ENCODE measurements at regions not wholly inside any gene's neighbourhood (a gene's known extent, or its start where the extent isn't known, plus 50 kb on each side); places are given as distances from the start of the nearest gene placed in this dataset.

DNA sequence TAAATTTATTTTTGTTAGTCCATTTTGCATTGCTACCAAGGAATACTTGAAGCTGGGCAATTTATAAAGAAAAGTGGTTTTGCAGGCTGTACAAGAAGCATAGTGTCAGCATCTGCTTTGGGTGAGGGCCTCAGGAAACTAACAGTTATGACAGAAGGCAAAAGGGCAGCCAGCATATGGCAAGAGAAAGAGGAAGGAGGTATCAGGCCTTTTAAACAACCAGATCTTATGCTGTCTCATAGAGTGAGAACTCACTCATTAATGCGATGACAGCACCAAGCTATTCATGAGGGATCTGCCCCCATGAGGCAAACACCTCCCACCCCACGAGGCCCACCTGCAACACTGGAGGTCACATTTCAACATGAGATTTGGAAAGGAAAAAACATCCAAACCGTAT lies 898.4 kb downstream of the KCNT2 start:
- no peak overlapping the region for H3K27ac ChIP-seq (ENCODE audit: low read depth, low read length)

More for the DNA sequence above, 898.4 kb downstream of the KCNT2 start:
- no peak overlapping the region for H3K9ac ChIP-seq (ENCODE audit: low read length)
- CTCF ChIA-PET = no interaction called here
- H3K9me3 ChIP-seq (ENCODE audit: control insufficient read depth in 1 of 2, insufficient read depth in 1 of 2, low read depth in 1 of 2, low read length in 2 of 2) = no peaks in the 10 kb centered on the region
- no peak overlapping the region for H3K4me2 ChIP-seq (ENCODE audit: low read length)
- BruUV-seq (replicated peaks) = no TSS peak
- DNase-seq (ENCODE audit: low read depth, low spot score) (no peak), ATAC-seq (no peak)
- RAD21 ChIA-PET (ENCODE audit: low non-redundant PET in 1 of 2, low total read pairs in 2 of 2, uncharacterized antibody in 2 of 2, unreplicated experiment in 2 of 2) = no interaction called here
- no peaks in the 10 kb centered on the region for H3K36me3 ChIP-seq (ENCODE audit: control insufficient read depth in 1 of 2, insufficient read depth in 2 of 2, low read length in 2 of 2)
- no peak overlapping the region for H2AFZ ChIP-seq (ENCODE audit: low read depth, low read length, poor library complexity, severe bottlenecking)
- POLR2A ChIA-PET = no interaction called here
- H3K79me2 ChIP-seq (ENCODE audit: insufficient read depth, low read length) = no peaks in the 10 kb centered on the region
- H3K9me2 ChIP-seq (ENCODE audit: insufficient read depth) = no peaks in the 10 kb centered on the region
- intact Hi-C loops (cut with micrococcal nuclease) = no loop called here
- H3K27me3 ChIP-seq (ENCODE audit: insufficient read depth, low read length) = no peaks in the 10 kb centered on the region
- no peak overlapping the region for H3K4me3 ChIP-seq (replicated peaks in 1 of 2; ENCODE audit: low read depth in 1 of 2, low read length in 2 of 2)
- H4K20me1 ChIP-seq (ENCODE audit: insufficient read depth) = no peaks in the 10 kb centered on the region
- no peaks in the 10 kb centered on the region for H3K4me1 ChIP-seq (ENCODE audit: control insufficient read depth in 1 of 2, insufficient read depth in 2 of 2, low read length in 2 of 2)
- TF ChIP-seq, protein P1, sequence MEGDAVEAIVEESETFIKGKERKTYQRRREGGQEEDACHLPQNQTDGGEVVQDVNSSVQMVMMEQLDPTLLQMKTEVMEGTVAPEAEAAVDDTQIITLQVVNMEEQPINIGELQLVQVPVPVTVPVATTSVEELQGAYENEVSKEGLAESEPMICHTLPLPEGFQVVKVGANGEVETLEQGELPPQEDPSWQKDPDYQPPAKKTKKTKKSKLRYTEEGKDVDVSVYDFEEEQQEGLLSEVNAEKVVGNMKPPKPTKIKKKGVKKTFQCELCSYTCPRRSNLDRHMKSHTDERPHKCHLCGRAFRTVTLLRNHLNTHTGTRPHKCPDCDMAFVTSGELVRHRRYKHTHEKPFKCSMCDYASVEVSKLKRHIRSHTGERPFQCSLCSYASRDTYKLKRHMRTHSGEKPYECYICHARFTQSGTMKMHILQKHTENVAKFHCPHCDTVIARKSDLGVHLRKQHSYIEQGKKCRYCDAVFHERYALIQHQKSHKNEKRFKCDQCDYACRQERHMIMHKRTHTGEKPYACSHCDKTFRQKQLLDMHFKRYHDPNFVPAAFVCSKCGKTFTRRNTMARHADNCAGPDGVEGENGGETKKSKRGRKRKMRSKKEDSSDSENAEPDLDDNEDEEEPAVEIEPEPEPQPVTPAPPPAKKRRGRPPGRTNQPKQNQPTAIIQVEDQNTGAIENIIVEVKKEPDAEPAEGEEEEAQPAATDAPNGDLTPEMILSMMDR (IDR thresholded peaks at IDR 0.05 in 2 of 3, conservative IDR thresholded peaks at IDR 0.05 in 1 of 3; ENCODE audit: borderline replicate concordance in 1 of 3, insufficient read depth in 1 of 3, low read depth in 2 of 3, low read length in 2 of 3) = no peak
- TF ChIP-seq CBX3 (IDR thresholded peaks at IDR 0.05; ENCODE audit: low read depth) (no peak), TCF7L2 (IDR thresholded peaks at IDR 0.05; ENCODE audit: borderline replicate concordance, extremely low read depth, insufficient read depth, insufficient read length) (no peak), CEBPB (IDR thresholded peaks at IDR 0.05; ENCODE audit: low read depth) (no peak), POLR2A (IDR thresholded peaks at IDR 0.05; ENCODE audit: borderline replicate concordance, extremely low read depth, insufficient read depth, insufficient read length) (no peak), POLR2AphosphoS5 (IDR thresholded peaks at IDR 0.05; ENCODE audit: low read depth, low read length) (no peak), EGR1 (IDR thresholded peaks at IDR 0.05; ENCODE audit: low read depth) (no peak), SIN3A (IDR thresholded peaks at IDR 0.05; ENCODE audit: low read depth) (no peak), RAD21 (IDR thresholded peaks at IDR 0.05; ENCODE audit: low read depth) (no peak), EZH2 (IDR thresholded peaks at IDR 0.05) (no peak), ZFX (IDR thresholded peaks at IDR 0.05) (no peak), JUND (IDR thresholded peaks at IDR 0.05) (no peak), YY1 (IDR thresholded peaks at IDR 0.05; ENCODE audit: extremely low read depth, insufficient replicate concordance, low read depth, low read length) (no peak), ZNF274 (IDR thresholded peaks at IDR 0.05; ENCODE audit: low read depth, low read length) (no peak), FOSL1 (IDR thresholded peaks at IDR 0.05; ENCODE audit: low read depth) (no peak)
- TF ChIP-seq, protein P2, sequence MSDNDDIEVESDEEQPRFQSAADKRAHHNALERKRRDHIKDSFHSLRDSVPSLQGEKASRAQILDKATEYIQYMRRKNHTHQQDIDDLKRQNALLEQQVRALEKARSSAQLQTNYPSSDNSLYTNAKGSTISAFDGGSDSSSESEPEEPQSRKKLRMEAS (IDR thresholded peaks at IDR 0.05) = no peak
- TF ChIP-seq, protein P3, sequence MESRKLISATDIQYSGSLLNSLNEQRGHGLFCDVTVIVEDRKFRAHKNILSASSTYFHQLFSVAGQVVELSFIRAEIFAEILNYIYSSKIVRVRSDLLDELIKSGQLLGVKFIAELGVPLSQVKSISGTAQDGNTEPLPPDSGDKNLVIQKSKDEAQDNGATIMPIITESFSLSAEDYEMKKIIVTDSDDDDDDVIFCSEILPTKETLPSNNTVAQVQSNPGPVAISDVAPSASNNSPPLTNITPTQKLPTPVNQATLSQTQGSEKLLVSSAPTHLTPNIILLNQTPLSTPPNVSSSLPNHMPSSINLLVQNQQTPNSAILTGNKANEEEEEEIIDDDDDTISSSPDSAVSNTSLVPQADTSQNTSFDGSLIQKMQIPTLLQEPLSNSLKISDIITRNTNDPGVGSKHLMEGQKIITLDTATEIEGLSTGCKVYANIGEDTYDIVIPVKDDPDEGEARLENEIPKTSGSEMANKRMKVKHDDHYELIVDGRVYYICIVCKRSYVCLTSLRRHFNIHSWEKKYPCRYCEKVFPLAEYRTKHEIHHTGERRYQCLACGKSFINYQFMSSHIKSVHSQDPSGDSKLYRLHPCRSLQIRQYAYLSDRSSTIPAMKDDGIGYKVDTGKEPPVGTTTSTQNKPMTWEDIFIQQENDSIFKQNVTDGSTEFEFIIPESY (IDR thresholded peaks at IDR 0.05; ENCODE audit: extremely low read depth, insufficient replicate concordance, low read length) = no peak
- TF ChIP-seq, protein P4, sequence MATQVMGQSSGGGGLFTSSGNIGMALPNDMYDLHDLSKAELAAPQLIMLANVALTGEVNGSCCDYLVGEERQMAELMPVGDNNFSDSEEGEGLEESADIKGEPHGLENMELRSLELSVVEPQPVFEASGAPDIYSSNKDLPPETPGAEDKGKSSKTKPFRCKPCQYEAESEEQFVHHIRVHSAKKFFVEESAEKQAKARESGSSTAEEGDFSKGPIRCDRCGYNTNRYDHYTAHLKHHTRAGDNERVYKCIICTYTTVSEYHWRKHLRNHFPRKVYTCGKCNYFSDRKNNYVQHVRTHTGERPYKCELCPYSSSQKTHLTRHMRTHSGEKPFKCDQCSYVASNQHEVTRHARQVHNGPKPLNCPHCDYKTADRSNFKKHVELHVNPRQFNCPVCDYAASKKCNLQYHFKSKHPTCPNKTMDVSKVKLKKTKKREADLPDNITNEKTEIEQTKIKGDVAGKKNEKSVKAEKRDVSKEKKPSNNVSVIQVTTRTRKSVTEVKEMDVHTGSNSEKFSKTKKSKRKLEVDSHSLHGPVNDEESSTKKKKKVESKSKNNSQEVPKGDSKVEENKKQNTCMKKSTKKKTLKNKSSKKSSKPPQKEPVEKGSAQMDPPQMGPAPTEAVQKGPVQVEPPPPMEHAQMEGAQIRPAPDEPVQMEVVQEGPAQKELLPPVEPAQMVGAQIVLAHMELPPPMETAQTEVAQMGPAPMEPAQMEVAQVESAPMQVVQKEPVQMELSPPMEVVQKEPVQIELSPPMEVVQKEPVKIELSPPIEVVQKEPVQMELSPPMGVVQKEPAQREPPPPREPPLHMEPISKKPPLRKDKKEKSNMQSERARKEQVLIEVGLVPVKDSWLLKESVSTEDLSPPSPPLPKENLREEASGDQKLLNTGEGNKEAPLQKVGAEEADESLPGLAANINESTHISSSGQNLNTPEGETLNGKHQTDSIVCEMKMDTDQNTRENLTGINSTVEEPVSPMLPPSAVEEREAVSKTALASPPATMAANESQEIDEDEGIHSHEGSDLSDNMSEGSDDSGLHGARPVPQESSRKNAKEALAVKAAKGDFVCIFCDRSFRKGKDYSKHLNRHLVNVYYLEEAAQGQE (IDR thresholded peaks at IDR 0.05; ENCODE audit: low read depth) = no peak

All from HCT116 (cell line).